ENCODE measurements at regions not wholly inside any gene's neighbourhood (a gene's known extent, or its start where the extent isn't known, plus 50 kb on each side); places are given as distances from the start of the nearest gene placed in this dataset.
"Not testable (repeated sequence)": the region's sequence is repeated elsewhere in the genome, so short reads cannot be mapped to it uniquely, and the experiment has no call there.

- DNase-seq: no peak
Observed at GRCh38 chr7:45410893-45411292, 163.3 kb upstream of the ADCY1 start.

- DNase-seq: no peak
Observed at GRCh38 chr7:45413419-45413818, 160.7 kb upstream of the ADCY1 start.

- no peak for DNase-seq
Observed at GRCh38 chr7:45414226-45414625, 159.9 kb upstream of the ADCY1 start.

GRCh38 chr7:45415265-45415664, 158.9 kb upstream of the ADCY1 start:
- no peak for DNase-seq

- DNase-seq: no peak
Observed at GRCh38 chr7:45416846-45417245, 157.3 kb upstream of the ADCY1 start.

DNA sequence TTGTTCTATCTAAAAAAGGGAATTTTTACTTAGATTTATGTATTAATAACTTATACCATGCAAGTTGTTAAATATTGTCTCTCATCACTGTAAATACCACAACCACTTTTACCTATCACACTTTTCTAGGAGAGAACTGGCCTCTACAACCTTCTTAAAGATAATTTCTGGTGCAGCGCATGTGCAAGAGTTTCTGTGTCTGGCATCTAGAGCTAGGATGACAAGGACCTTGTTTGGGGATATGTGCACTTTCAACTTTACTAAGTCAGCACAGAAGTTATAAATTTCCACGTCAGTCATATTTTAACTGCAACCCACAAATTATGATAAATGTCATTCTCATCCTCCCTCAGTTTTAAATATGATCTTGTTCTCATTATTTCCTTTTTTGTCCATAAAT, 156.9 kb upstream of the ADCY1 start:
- DNase-seq: no peak

DNA sequence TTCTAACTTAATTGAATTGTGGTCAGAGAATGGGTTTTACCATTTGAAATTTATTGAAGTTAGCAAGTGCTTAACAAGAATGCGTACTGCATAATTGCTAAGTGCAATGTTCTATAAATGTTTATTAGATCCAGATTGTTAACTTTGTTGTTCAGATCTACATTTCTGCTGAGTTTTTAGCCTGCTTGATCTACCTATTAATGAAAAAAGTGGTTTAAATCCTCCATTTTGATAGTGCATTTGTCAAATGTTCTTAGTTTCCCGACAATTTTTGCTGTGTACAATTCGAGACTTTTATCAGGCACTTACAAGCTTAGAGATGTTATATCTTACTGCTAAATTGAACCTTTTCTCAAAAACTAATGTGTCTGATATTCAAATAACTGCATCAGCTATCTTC, 156.4 kb upstream of the ADCY1 start:
- DNase-seq: no peak

DNA sequence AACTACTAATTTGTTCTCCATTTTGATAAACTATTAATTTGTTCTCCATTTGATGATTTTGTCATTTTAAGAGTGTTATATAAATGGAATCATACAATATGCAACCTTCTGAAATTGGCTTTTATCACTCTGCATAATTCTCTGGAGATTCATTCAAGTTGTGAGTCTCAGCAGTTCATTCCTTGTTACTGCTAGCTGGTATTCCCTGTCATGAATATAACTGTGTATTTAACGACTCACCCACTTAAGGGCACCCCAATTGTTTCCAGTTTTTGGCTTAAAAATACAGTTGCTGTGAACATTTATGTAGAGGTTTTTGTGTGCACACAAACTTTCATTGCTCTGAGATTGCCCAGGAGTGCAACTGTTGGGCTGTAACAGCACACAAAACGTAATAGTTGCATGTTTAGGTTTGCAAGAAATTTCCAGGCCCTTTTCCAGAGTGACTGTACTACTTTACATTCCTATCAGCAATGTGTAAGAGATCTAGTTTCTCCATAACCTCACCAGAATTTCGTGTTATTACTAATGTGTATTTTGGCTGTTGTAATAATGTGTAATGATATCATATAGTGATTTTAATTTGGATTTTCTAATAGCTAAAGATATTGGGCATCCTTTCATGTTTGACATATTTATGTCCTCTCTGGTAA, 153.2 kb upstream of the ADCY1 start:
- no peak for DNase-seq

DNA sequence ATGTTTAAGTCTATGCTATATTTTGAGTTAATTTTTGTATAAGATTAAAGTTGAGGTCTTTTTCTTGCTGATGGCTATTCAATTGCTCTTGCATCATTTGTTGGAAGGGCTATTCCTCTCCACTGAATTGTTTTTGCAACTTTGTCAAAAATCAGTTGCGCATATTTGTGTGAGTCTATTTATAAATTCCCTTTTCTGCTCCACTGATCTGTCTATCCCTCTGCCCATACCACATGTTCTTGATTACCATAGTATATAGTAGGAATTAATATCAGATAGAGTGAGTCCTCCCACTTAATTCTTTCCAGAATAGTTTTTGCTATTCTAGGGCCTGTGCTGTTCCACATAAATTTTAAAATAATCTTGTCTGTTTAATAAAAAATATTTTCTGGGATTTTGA, 152.4 kb upstream of the ADCY1 start:
- DNase-seq: no peak

DNA sequence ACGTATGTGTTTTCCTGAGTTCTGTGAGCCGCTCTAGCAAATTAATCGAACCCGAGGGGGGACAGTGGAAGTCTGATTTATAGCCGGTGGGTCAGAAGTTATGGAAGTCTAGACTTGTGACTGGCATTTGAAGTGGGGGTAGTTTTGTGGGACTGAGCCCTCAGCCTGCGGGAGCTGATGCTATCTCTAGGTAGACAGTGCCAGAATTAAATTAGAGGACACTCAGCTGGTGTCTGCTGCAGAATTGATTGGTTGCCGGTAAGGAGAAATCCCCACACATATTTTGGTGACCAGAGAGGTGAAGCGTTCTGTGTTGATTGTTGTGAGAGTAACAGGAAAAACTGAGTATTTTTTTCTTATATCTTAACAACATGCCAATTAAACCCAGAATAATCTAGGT, 143.8 kb upstream of the ADCY1 start:
- DNase-seq: no peak

DNA sequence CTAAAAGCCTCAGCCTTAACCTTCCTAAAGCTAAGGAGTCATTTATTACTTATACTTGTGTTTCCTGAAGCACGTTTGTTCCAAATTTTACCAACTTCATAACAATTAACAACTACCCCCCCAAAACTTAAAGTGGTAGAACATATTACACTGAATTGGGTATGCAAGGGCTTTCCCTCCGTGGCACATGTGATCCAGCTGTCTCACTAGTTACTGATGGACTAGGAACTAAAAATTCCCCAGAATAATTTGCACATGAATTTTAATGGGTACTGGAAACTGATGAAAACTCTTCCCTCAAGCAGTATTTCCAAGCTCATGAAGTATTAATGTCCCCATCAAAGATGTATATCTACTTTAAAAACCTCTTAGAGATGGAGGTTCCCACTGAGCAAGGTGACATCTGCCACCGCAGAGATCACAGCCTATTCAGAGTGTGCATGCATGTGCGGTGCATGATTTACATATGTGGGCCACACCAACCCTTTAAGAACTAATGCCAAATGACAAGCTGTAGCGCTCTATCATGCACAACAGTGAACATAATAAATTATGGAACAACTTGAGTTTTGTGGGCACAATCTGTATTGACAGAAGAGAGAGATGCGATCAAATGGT, 139.9 kb upstream of the ADCY1 start:
- no peak for DNase-seq

- no peak for DNase-seq
Observed at GRCh38 chr7:45435131-45435530, 139.0 kb upstream of the ADCY1 start.

GRCh38 chr7:45435846-45436245, 138.3 kb upstream of the ADCY1 start:
- DNase-seq: no peak

DNA sequence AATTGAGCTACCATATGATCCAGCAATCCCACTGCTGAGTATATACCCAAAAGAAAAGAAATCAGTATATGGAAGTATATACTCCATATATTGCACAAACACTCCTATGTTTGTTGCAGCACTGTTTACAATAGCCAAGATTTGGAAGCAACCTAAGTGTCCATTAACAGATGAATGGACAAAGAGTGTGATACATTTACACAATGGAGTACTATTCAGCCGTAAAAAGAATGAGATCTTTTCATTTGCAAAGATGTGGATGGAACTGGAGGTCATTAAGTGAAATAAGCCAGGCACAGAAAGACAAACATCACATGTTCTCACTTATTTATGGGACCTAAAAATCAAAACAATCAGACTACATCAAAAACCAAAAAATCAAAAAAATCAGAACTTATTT, 133.4 kb upstream of the ADCY1 start:
- DNase-seq: not testable (repeated sequence)

DNA sequence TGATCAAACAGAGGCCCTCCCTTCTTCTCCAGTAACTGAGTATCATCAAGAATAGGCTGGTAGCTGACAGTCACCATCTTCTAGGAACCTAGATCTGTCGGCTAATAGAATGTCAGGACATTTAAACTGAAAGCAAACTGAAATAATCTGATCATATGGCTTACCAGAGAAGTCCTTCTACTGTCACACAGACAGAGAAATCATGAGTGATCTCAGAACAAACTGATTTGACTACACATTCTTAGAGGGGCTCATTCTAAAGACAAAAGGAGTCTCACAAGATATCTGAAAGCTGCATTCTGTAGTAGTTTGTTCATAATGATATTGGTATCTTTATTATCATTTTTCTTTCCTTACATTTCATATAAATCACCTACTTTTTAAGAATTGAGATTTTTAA, 130.9 kb upstream of the ADCY1 start:
- DNase-seq: no peak

GRCh38 chr7:45446195-45446944, 127.8 kb upstream of the ADCY1 start:
- no peak for DNase-seq

DNA sequence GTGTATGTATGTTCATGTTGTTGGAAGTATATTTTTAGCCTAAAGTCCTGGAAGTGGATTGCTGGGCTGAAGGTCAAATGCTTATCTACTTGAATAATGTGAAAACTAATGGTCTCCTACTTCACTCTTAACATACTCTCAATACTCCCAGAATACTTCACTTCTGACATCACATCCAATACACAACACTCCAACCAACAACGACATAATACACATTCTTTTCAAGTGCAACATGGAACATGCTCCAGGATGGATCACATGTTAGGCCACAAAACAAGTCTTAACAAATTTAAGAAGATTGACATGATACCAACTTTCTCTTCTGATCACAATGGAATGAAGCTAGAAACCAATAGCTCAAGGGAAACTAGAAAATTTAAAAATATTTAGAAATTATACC, 126.9 kb upstream of the ADCY1 start:
- DNase-seq: no peak

DNA sequence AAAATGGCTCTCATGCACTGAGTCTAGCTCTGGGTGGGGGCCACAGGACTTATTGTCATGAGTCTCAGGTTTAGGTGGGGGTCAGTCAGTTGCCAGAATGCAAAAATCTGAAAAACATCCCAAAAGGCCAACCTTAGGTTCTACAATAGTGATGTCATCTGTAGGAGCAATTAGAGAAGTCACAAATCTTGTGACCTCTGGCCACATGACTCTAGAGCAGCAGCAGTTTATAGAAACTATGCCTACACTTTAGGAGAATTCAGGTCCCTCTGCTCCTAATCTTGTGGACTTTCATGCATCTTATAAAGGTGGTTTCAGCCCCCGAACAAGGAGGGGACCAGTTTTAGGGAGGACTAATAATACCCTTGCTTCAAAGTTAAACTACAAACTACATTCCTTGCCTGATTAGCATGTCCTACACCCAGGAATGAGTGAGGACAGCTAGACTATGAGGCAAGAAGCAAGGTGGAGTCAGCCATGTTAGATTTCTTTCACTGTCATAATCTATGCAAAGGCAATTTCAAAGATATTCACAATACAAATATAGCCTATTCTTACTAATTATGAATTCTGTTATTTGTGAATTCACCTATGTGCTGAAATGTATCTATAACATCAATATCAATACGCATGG, 123.5 kb upstream of the ADCY1 start:
- DNase-seq: no peak

DNA sequence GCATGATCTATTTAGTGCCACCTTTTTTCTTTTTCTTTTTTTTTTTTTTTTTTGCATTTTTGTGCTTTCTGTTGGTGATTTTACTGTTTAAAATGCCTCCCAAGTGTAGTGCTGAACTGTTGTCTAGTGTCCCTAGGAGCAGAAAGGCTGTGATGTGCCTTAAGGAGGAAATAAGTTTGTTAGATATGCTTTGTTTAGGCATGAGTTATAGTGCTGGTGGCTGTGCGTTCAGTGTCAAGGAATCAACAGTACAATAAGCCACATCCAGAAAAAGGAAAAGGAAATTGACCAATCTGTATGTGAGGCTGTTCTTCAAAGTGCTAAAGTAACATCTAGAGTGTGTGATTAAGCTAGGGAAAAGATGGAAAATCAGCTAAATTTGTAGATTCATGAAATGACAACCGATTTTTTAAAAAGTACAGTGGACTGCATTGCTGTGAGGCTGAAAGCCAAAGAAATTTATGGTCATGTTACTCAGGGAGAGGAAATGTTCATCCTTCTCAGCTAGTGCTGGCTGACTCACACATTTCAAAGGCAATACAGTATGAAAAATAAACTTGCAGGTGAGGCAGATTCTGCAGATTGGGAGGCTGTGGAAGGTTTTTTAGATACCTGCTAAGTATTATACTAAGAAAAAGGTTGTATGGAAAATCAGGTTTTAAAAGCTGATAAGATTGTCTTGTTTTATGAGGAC, 122.7 kb upstream of the ADCY1 start:
- no peak for DNase-seq

DNA sequence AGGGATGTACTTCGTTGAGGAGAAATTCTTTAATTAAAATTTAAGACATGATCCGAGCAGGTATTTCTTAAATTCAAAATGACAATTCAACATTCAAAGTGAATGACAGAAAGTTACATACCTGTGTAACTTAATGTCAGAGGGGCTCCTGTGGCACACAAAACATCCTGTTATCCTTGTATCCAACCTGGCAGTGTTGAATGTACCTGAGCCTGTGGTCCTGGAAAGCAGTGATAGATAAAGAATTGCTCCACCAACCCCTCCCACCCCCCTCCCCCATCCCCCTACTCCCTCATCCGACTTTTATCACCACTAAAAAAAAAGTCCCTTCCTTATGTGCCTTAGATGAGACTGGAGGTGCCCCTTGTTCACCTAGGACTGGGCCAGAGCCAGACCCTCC, 119.4 kb upstream of the ADCY1 start:
- no peak for DNase-seq

- DNase-seq: no peak
Observed at GRCh38 chr7:45455662-45456061, 118.5 kb upstream of the ADCY1 start.

DNA sequence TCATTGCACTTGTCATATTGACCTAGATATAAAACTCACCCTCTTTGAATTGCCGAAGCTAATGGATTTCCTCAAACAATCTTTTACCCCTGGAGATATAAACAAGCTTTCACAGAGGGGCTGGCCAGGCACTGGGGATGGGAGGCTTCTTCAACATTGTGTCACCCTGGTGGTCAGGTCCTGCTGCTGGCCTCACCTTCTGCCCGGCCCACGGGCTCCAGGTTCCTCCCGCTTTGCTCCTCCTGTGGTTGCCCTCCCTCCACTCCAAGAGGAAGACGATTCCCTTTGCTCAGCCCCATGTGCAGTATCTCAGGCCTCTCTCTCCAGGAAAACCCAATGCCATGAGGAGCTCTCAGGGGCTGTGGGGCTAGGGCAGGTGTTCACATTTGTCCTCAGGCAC, 118.1 kb upstream of the ADCY1 start:
- DNase-seq: no peak

Data from activated effector memory CD4-positive, alpha-beta T cell treated with Interleukin-2 at 50 U/mL for 16 hours (primary cell).